ENCODE measurements at regions not wholly inside any gene's neighbourhood (a gene's known extent, or its start where the extent isn't known, plus 50 kb on each side); places are given as distances from the start of the nearest gene placed in this dataset.

DNA sequence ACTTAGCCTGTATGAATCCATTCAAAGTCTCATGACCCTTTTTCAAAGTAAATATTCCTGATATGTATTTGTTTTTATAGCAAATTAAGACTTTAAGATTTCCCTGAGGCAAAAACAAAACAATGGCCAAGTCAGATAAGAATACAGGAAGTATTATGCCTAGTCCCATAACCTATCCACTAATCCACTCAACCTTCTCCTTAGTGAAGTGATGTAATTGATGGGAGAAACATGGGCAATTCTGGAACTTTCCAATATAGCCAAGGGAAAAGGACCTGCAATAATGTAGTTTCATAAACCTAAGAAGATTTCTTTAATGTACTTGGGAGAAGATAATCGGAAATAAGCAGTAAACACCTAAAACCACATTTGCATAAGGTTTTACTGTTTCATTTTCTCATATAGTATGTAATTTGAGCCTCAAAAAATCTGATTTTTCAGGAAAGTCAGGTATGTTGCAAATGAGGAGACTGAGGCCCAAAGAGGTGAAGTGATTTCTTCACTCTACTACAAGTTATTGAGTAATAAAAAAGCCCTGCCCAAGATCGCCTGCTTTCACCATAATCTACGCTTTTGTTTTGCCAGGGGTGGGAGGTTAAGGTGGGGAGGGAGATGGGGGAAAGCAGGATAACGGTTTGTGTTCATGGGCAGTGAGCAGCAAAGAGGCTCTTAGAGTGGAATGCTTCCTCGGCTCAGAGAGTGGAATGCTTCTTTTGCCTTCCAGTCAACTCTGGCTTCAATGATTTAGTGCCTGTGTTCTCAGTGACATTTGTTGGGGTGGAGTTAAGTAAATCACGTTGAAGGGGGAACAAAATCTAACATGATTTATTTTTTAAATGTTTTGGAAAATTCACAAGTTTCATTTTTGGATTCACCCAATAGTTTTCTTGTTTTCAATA lies 95.0 kb upstream of the FNDC3B start:
- H3K36me3 ChIP-seq (ENCODE audit: control insufficient read depth in 4 of 4, insufficient read depth in 3 of 4, low read depth in 1 of 4, low read length in 3 of 4) = no peaks in the 10 kb centered on the region
- H3K27ac ChIP-seq (ENCODE audit: low read depth in 1 of 2, low read length in 2 of 2) = no peak overlapping the region
- H3K9me3 ChIP-seq (ENCODE audit: control insufficient read depth in 4 of 4, low read length in 3 of 4) = no peaks in the 10 kb centered on the region
- TF ChIP-seq RAD21 (IDR thresholded peaks at IDR 0.05) = peak in 1 of 2 donors; percentile 9
- TF ChIP-seq JUND (IDR thresholded peaks at IDR 0.05) = no peak
- peaks cover 0 to 6% (median 0%) of the 10 kb centered on the region in 4 donors for H3K4me1 ChIP-seq (ENCODE audit: control insufficient read depth in 4 of 4, insufficient read depth in 4 of 4, low read length in 3 of 4)
- H3K4me3 ChIP-seq (ENCODE audit: low read depth in 1 of 3, low read length in 3 of 3) = no peak overlapping the region
- WGBS = 44% methylated on average over 6 of the region's 6 CpGs
- DNase-seq (ENCODE audit: low spot score) = no peak
- H3K27me3 ChIP-seq (ENCODE audit: control insufficient read depth in 4 of 4, insufficient read depth in 4 of 4, low read length in 3 of 4) = no peaks in the 10 kb centered on the region
- no peak overlapping the region for H3K9ac ChIP-seq (ENCODE audit: low read depth in 1 of 2, low read length in 2 of 2)

DNA sequence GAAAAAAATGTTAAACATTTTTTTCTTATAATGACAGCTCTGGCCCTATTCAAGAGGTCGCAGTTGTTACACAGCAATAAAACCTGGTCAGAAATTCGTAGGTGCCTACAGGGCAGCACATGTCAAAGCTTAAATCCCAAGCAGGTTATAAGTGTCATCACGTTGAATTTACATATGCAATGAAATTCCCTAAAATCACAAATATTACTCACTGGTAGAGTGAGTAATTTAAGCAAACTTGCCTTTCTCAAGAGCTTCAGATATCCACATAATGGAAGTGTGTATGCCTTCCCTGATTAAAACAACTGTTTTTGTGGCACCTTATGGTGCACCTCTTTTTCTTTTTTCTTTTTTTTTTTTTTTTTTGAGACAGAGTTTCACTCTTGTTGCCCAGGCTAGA lies 90.7 kb upstream of the FNDC3B start:
- Histone ChIP-seq H3K9me3 (ENCODE audit: control insufficient read depth in 4 of 4, low read length in 3 of 4) (no peaks in the 10 kb centered on the region), H3K36me3 (ENCODE audit: control insufficient read depth in 4 of 4, insufficient read depth in 3 of 4, low read depth in 1 of 4, low read length in 3 of 4) (no peaks in the 10 kb centered on the region), H3K27ac (ENCODE audit: low read depth in 1 of 2, low read length in 2 of 2) (no peak overlapping the region), H3K27me3 (ENCODE audit: control insufficient read depth in 4 of 4, insufficient read depth in 4 of 4, low read length in 3 of 4) (no peaks in the 10 kb centered on the region), H3K9ac (ENCODE audit: low read depth in 1 of 2, low read length in 2 of 2) (no peak overlapping the region), H3K4me1 (ENCODE audit: control insufficient read depth in 4 of 4, insufficient read depth in 4 of 4, low read length in 3 of 4) (peaks cover 0 to 6% (median 0%) of the 10 kb centered on the region in 4 donors), H3K4me3 (ENCODE audit: low read depth in 1 of 3, low read length in 3 of 3) (no peak overlapping the region)
- DNase-seq (ENCODE audit: low spot score) = no peak
- 88% methylated on average over 3 of the region's 3 CpGs for WGBS
- TF ChIP-seq, protein P1, sequence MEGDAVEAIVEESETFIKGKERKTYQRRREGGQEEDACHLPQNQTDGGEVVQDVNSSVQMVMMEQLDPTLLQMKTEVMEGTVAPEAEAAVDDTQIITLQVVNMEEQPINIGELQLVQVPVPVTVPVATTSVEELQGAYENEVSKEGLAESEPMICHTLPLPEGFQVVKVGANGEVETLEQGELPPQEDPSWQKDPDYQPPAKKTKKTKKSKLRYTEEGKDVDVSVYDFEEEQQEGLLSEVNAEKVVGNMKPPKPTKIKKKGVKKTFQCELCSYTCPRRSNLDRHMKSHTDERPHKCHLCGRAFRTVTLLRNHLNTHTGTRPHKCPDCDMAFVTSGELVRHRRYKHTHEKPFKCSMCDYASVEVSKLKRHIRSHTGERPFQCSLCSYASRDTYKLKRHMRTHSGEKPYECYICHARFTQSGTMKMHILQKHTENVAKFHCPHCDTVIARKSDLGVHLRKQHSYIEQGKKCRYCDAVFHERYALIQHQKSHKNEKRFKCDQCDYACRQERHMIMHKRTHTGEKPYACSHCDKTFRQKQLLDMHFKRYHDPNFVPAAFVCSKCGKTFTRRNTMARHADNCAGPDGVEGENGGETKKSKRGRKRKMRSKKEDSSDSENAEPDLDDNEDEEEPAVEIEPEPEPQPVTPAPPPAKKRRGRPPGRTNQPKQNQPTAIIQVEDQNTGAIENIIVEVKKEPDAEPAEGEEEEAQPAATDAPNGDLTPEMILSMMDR (IDR thresholded peaks at IDR 0.05; ENCODE audit: low read depth, low read length, missing input control) = no peak
- TF ChIP-seq NR2F2 (IDR thresholded peaks at IDR 0.05) = no peak
- TF ChIP-seq, protein P2, sequence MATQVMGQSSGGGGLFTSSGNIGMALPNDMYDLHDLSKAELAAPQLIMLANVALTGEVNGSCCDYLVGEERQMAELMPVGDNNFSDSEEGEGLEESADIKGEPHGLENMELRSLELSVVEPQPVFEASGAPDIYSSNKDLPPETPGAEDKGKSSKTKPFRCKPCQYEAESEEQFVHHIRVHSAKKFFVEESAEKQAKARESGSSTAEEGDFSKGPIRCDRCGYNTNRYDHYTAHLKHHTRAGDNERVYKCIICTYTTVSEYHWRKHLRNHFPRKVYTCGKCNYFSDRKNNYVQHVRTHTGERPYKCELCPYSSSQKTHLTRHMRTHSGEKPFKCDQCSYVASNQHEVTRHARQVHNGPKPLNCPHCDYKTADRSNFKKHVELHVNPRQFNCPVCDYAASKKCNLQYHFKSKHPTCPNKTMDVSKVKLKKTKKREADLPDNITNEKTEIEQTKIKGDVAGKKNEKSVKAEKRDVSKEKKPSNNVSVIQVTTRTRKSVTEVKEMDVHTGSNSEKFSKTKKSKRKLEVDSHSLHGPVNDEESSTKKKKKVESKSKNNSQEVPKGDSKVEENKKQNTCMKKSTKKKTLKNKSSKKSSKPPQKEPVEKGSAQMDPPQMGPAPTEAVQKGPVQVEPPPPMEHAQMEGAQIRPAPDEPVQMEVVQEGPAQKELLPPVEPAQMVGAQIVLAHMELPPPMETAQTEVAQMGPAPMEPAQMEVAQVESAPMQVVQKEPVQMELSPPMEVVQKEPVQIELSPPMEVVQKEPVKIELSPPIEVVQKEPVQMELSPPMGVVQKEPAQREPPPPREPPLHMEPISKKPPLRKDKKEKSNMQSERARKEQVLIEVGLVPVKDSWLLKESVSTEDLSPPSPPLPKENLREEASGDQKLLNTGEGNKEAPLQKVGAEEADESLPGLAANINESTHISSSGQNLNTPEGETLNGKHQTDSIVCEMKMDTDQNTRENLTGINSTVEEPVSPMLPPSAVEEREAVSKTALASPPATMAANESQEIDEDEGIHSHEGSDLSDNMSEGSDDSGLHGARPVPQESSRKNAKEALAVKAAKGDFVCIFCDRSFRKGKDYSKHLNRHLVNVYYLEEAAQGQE (IDR thresholded peaks at IDR 0.05) = no peak
- TF ChIP-seq, protein P3, sequence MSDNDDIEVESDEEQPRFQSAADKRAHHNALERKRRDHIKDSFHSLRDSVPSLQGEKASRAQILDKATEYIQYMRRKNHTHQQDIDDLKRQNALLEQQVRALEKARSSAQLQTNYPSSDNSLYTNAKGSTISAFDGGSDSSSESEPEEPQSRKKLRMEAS (IDR thresholded peaks at IDR 0.05) = no peak
- no peak for TF ChIP-seq EGR1 (IDR thresholded peaks at IDR 0.05; ENCODE audit: low read depth in 2 of 2)
- TF ChIP-seq HNF4G (IDR thresholded peaks at IDR 0.05) = no peak
- TF ChIP-seq, protein P4, sequence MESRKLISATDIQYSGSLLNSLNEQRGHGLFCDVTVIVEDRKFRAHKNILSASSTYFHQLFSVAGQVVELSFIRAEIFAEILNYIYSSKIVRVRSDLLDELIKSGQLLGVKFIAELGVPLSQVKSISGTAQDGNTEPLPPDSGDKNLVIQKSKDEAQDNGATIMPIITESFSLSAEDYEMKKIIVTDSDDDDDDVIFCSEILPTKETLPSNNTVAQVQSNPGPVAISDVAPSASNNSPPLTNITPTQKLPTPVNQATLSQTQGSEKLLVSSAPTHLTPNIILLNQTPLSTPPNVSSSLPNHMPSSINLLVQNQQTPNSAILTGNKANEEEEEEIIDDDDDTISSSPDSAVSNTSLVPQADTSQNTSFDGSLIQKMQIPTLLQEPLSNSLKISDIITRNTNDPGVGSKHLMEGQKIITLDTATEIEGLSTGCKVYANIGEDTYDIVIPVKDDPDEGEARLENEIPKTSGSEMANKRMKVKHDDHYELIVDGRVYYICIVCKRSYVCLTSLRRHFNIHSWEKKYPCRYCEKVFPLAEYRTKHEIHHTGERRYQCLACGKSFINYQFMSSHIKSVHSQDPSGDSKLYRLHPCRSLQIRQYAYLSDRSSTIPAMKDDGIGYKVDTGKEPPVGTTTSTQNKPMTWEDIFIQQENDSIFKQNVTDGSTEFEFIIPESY (IDR thresholded peaks at IDR 0.05) = no peak
- TF ChIP-seq FOXA1 (IDR thresholded peaks at IDR 0.05) = no peak
- no peak for TF ChIP-seq RAD21 (IDR thresholded peaks at IDR 0.05)
